ENCODE measurements at regions not wholly inside any gene's neighbourhood (a gene's known extent, or its start where the extent isn't known, plus 50 kb on each side); places are given as distances from the start of the nearest gene placed in this dataset.

DNA sequence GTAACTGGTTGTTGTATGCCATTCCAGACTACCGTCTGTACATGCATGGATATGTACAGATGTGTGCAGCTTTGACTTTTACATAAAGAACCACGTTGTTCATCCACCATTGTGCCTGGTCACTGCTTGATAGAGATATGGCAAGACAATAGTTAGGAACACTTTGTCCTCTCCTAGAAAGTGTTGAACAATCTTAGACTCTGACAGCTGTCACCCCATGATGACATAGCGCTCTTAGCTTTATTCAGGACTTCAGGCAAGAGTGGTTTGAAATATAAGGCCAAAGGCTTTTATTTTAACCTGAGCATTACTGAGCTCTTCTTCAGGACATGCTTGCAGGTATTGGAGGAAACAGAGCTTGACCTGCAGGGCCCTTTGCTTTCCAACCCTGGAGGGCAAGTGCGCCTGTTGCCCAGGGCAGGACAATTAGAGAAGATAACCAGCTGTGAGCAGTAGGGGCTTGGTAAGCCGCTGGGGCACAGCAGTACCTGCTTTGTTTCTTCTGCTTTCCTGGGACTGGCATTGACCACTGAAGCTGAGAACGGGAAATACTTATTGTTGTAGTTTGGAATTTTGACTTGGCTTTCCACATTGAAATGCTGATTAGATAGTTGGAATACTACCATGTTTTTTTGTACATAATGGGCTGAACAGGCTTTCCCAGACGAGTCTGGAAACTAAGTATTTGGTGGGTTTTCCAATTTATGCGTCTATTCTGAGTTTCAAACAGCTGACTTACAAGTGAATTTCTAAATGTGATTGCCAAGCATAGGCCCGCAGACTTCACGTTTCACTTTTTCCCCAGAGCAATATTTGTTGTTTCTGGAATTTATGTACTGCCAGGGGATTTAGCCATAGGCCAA is 51.1 kb downstream of the GARRE1 start:
- peaks cover 0 to 8% of the 10 kb centered on the region in 2 experiments; a peak in 1 of 4 replicates for H3K4me1 ChIP-seq (ENCODE audit: control insufficient read depth in 1 of 2, insufficient read depth in 2 of 2, low read length in 2 of 2)
- DNase-seq (ENCODE audit: low read depth, low spot score): no peak
- no peaks in the 10 kb centered on the region for H3K9me2 ChIP-seq (ENCODE audit: insufficient read depth)
- H3K4me3 ChIP-seq (replicated peaks in 1 of 2; ENCODE audit: low read depth in 1 of 2, low read length in 2 of 2): no peak overlapping the region
- ChIA-PET POLR2A (no interaction called here), CTCF (no interaction called here), RAD21 (ENCODE audit: low non-redundant PET in 1 of 2, low total read pairs in 2 of 2, uncharacterized antibody in 2 of 2, unreplicated experiment in 2 of 2) (no interaction called here)
- H3K79me2 ChIP-seq (ENCODE audit: insufficient read depth, low read length): peaks cover 3% of the 10 kb centered on the region; the same call in 1 of the 2 replicates
- H3K9ac ChIP-seq (ENCODE audit: low read length): no peak overlapping the region
- H2AFZ ChIP-seq (ENCODE audit: low read depth, low read length, poor library complexity, severe bottlenecking): no peak overlapping the region
- no peaks in the 10 kb centered on the region for H3K9me3 ChIP-seq (ENCODE audit: control insufficient read depth in 1 of 2, insufficient read depth in 1 of 2, low read depth in 1 of 2, low read length in 2 of 2)
- H3K36me3 ChIP-seq (ENCODE audit: control insufficient read depth in 1 of 2, insufficient read depth in 2 of 2, low read length in 2 of 2): no peaks in the 10 kb centered on the region; a peak in 1 of 4 replicates
- TF ChIP-seq POLR2AphosphoS5 (IDR thresholded peaks at IDR 0.05; ENCODE audit: low read depth, low read length): no peak
- no peak for TF ChIP-seq CBX3 (IDR thresholded peaks at IDR 0.05; ENCODE audit: low read depth)
- TF ChIP-seq, protein P1, sequence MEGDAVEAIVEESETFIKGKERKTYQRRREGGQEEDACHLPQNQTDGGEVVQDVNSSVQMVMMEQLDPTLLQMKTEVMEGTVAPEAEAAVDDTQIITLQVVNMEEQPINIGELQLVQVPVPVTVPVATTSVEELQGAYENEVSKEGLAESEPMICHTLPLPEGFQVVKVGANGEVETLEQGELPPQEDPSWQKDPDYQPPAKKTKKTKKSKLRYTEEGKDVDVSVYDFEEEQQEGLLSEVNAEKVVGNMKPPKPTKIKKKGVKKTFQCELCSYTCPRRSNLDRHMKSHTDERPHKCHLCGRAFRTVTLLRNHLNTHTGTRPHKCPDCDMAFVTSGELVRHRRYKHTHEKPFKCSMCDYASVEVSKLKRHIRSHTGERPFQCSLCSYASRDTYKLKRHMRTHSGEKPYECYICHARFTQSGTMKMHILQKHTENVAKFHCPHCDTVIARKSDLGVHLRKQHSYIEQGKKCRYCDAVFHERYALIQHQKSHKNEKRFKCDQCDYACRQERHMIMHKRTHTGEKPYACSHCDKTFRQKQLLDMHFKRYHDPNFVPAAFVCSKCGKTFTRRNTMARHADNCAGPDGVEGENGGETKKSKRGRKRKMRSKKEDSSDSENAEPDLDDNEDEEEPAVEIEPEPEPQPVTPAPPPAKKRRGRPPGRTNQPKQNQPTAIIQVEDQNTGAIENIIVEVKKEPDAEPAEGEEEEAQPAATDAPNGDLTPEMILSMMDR (IDR thresholded peaks at IDR 0.05 in 2 of 3, conservative IDR thresholded peaks at IDR 0.05 in 1 of 3; ENCODE audit: borderline replicate concordance in 1 of 3, insufficient read depth in 1 of 3, low read depth in 2 of 3, low read length in 2 of 3): no peak
- no peak for TF ChIP-seq SRF (IDR thresholded peaks at IDR 0.05; ENCODE audit: low read depth)
- no peak for TF ChIP-seq EZH2 (IDR thresholded peaks at IDR 0.05)
- TF ChIP-seq TCF7L2 (IDR thresholded peaks at IDR 0.05; ENCODE audit: borderline replicate concordance, extremely low read depth, insufficient read depth, insufficient read length): no peak
- TF ChIP-seq ZNF274 (IDR thresholded peaks at IDR 0.05; ENCODE audit: low read depth, low read length): no peak
- TF ChIP-seq, protein P2, sequence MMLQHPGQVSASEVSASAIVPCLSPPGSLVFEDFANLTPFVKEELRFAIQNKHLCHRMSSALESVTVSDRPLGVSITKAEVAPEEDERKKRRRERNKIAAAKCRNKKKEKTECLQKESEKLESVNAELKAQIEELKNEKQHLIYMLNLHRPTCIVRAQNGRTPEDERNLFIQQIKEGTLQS (IDR thresholded peaks at IDR 0.05): no peak
- TF ChIP-seq, protein P3, sequence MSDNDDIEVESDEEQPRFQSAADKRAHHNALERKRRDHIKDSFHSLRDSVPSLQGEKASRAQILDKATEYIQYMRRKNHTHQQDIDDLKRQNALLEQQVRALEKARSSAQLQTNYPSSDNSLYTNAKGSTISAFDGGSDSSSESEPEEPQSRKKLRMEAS (IDR thresholded peaks at IDR 0.05): no peak
- no peak for TF ChIP-seq YY1 (IDR thresholded peaks at IDR 0.05; ENCODE audit: extremely low read depth, insufficient replicate concordance, low read depth, low read length)
- intact Hi-C loops (cut with micrococcal nuclease): no loop called here
- BruUV-seq (replicated peaks): no TSS peak
- H3K4me2 ChIP-seq (ENCODE audit: low read length): no peak overlapping the region
- H3K27me3 ChIP-seq (ENCODE audit: insufficient read depth, low read length): no peaks in the 10 kb centered on the region
- no peaks in the 10 kb centered on the region for H4K20me1 ChIP-seq (ENCODE audit: insufficient read depth)
- no peak for ATAC-seq
- no peak overlapping the region for H3K27ac ChIP-seq (ENCODE audit: low read depth, low read length)

Data from HCT116 (cell line).